HG03045 (cell line): ENCODE measurements at regions not wholly inside any gene's neighbourhood (a gene's known extent, or its start where the extent isn't known, plus 50 kb on each side); places are given as distances from the start of the nearest gene placed in this dataset.

Source experiments
- ATAC-seq: cut with Tn5 transposase; IDR thresholded peaks from one replicate; pipeline ENCODE4 v1.9.1; 2021; ENCODE audit warnings: mild to moderate bottlenecking, moderate library complexity; ENCODE audit not compliant: unreplicated experiment

GRCh38 chr4:36394352-36394903, 113.0 kb downstream of the DTHD1 start:
- ATAC-seq, result no peak

DNA sequence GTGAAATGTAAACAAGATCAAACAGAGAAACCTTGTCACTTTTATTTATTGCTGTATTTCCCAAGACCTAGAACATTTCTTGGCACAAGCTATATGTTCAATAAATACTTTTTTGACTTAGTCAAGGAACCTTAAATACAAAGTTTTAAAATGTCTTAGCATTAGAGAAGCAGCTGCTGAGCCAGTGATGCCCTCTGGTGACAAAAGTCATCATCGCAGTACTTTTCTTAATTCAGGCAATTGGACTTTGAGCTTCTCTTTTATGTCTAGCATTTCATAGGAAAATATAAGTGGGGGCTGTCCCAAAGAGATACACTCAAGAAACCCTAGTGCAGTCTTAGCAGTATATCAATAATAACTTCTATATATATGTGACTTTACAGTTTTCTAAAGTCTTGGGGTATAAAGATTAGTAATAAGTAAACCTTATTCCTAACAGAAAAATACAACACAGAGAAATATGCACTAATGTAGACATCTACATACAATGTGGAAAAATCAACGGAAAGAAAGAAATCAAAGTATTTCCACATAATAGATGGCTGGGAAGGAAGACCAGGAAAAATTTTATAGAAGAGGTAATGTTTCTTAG, 118.4 kb downstream of the DTHD1 start:
- ATAC-seq, result peak; percentile 60

DNA sequence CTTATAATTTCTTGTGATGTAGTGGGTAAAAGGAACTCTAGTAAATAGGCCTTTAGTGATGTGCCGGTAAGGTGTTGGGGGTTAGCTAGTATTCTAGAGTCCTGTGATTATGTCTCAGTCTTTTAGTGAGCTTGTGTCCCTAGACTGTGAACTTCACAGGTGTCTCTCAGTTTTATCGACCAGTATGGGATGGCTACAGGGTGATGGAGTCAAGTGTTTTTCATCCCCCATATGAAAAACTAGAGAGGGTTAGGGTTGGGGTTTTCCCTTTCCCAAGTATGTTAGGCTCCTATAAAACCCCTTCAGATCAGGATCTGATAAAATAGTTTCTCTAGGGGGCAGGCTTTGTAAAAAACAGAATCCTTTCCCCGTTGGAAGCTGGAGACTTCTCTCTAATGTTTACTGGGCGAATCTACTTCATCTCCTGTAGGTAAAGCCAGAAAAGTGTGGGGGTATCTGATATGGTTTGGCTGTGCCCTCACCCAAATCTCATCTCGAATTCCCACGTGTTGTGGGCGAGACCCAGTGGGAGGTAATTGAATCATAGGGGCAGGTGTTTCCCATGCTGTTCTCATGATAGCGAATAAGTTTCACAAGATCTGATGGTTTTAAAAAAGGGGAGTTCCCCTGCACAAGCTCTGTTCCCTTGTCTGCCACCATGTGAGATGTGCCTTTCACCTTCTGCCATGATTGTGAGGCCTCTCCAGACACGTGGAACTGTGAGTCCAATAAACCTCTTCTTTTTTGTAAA, 120.8 kb downstream of the DTHD1 start:
- no peak for ATAC-seq

DNA sequence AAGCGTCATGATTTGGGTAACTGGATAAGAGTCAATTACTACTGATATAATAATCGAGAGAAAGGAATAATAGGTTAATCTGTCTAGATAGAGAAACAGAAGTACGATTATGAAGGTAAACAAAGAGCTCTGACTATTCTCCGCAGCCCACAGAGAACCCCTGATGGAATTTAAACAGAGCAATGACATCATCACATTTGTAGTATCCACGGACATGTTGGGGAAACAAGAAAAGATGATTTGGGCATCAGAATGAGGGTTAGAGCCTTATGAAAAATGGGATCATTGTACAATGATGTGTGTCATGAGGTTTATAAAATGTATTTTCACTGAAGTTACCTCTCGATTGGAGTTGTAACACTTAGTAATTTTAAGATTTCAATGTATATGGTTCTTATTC, 129.9 kb downstream of the DTHD1 start:
- ATAC-seq, result no peak

DNA sequence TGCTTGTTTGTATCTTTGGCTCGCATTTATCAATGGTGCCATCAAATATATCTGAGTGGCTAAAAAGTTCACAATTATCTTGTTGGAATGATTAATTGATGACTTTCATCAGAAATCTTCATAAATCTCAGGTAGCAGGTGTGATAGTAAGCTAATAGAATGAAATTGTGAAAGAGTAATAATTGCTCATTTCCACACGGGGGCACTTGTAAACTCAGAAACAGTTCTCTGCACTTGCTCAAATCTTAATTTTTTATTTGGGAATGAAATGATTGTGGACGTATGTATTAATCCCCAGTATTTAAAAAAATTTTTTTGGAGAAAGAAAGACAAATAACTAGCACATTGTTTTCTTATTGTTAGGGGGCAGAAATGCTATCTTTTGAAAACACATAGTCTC, 132.8 kb downstream of the DTHD1 start:
- no peak for ATAC-seq

- no peak for ATAC-seq
Measured at GRCh38 chr4:36417146-36417545, 135.7 kb downstream of the DTHD1 start.

DNA sequence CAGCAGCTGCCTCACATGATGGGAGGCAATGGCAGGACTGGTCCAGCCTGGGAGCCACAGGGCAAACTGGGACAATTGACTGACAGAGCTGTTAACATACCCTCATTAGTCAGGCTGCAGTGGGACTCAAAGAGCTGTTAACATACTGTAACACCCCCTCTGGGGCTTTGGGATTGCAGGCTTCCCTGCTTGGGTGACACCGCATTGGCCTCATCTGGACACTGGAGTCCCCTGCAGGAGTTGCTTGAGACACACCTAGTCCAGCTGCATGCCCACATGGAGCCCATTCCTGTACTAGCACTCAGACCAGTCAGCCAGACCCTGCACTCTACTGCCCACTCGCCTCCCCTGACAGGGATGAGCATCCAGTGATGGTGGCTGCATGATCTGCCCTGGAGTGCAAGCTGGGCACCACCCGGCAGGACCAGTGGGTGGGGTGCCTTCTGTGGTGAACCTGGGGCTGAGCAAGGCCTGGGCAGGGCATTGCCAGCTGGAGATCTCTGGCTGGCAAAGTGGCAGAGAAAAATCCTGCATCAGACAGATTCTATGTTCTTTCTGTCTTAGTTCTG, 138.8 kb downstream of the DTHD1 start:
- no peak for ATAC-seq

DNA sequence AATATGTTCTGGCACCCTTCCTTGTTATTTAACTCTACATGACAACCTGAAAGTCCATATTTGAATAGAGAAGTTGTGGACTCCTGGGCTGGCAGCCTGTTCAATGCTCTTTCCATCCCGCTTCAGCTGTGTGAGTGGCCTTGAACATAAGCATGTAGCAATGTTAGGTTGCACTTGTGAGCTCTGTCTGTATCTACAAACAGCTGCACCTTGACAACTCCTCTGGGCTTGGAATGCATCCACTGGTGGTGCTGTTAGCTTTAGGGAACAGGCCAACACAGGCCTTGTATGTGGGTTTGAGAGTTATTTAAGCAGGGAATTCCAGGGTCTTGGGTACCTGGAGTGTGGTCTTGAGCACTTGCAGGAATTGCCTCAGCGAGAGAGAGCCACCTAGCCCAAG, 141.2 kb downstream of the DTHD1 start:
- ATAC-seq, result no peak

DNA sequence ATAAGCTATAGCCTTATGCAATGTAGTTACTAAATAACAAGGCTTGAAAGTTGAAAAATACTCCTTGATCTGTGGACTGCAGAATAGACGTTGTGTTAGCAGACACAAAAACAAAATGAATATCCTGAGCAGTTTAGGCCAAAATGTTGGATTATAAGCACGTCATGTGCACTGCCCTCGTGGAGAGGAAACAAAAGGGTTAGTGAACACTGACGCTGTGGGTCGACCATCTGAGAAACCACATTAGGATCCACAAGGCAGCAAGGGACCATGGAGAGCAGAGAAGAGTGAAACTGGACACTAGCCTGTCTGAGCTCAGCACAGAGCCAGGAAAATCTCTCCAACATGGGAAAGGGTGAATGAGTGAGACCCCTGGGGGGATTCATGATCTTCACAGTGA, 145.3 kb downstream of the DTHD1 start:
- ATAC-seq, result no peak

DNA sequence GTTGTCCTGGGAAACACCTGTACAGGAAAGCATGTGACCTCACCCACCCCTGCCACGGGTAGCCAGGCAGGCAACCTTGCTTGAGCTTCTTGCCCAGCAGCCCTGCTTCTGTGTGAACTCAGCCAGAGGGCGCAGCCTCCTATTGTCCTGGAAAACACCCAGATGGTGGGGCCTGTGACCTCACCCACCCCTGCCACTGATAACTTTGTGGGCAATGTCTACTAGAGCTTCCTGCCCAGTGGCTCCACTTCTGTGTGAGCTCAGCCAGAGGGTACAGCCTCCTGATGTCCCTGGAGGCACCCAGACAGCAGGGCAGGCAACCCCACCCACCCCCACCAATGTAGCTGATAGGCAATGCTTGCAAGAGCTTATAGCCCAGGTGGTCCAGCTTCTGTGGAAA, 146.3 kb downstream of the DTHD1 start:
- no peak for ATAC-seq

- ATAC-seq, result no peak
Measured at GRCh38 chr4:36432586-36432985, 151.2 kb downstream of the DTHD1 start.

DNA sequence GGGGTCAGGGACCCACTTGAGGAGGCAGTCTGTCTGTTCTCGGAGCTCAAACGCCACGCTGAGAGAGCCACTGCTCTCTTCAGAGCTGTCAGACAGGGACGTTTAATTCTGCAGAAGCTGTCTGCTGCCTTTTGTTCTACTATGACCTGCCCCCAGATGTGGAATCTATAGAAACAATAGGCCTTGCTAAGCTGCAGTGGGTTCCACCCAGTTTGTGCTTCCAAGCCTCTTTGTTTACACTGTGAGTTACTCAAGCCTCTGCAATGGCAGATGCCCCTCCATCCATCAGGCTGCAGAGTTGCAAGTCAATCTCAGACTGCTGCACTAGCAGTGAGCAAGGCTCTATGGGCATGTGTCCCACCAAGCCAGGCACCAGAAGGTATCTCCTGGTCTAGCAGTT, 158.1 kb downstream of the DTHD1 start:
- no peak for ATAC-seq

DNA sequence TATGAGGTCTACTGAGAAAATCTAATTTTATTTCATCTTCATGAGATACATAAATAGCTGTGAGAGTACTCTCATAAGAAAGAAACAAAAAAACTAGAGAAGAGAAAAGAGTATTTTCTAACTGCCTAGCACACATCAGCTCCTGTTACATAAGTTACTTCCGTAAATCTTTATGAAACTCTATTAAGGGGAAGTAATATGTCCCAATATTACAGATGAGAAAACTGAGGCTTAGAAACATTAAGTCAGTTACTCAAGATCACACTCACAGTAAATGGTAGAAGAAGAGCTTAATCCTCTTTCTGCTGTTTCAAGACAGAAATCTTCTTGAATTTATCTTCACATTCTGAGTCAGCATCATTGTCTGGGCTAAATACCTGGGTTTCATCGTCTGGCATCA, 164.1 kb downstream of the DTHD1 start:
- no peak for ATAC-seq

GRCh38 chr4:36446275-36446674, 164.9 kb downstream of the DTHD1 start:
- no peak for ATAC-seq

- ATAC-seq, result no peak
Measured at GRCh38 chr4:36461344-36461743, 179.9 kb downstream of the DTHD1 start.

- no peak for ATAC-seq
Measured at GRCh38 chr4:36467670-36468069, 186.3 kb downstream of the DTHD1 start.

DNA sequence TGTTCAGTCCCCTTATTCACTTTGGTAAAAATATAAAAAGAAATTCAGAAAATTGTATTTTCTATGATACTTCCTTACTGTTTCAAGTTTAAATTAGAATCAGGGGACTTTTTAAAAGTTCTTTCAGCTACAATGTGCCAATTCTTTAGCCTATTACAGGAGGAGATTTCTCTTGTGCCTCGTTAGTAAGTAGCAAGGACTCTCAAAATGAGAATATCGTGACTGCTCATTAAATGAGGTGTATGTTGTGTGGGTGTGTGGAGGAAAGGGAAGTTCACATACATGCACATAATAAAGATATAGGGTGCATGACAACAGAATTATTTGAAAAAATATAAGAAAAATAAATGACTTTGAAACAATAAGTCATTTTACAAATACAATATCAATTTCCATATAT, 190.5 kb downstream of the DTHD1 start:
- no peak for ATAC-seq

DNA sequence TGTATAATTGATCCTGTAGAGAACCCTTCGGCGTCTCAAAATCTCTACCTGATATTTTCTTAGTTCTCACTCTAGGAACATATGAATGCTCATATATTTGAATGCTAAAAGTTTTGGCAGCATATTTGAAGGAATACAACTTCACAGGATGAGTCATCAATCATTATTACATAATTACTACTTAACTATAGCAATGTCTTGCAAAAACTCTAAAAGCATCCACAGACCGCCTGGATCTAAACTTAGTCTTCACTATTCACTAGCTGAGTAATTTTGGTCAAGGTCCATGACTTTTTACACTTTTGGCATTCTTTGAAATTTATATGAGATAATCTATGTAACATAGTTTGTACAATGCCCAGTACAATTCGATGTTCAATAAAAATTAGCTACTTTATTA, 194.7 kb downstream of the DTHD1 start:
- no peak for ATAC-seq

- ATAC-seq, result no peak
Measured at GRCh38 chr4:36477861-36478260, 196.4 kb downstream of the DTHD1 start.

DNA sequence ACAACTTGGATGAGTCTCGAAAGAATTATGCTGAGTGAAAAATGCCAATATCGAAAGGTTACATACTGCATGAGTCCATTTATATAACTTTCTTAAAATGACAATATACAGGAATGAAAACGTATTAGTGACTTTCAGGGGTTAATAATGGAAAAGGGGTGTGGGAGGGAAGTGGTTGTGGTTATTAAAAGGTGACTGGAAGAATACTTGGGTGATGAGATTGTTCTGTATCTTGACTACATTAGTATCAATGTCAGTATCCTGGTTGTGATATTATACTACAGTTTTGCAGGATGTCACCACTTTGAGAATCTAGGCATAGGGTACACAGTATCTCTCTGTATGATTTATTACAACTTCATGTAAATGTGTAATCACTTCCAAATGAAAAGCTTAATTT, 204.5 kb downstream of the DTHD1 start:
- no peak for ATAC-seq

GRCh38 chr4:36489798-36490197, 208.4 kb downstream of the DTHD1 start:
- no peak for ATAC-seq

DNA sequence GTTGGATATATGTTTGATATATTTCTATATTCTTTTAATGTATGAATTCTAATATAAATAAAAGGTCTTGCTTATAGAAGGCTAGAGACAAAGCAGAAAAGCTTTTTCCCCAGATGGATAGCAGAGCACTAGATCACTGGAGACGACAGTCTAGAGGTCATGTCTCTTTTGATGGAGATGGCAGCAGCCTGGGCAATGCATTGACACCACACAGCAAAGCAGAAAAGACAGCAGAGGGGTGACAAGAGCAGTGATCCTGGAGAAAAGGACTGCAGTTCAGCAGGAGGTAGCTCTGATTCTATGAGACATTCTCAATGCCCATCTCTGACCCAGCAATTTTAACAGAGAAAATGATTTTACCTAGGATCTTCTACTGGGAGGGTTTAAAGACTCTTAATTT, 210.6 kb downstream of the DTHD1 start:
- no peak for ATAC-seq
